Neural cell (in vitro differentiated cells): ENCODE measurements at regions not wholly inside any gene's neighbourhood (a gene's known extent, or its start where the extent isn't known, plus 50 kb on each side); places are given as distances from the start of the nearest gene placed in this dataset.

Source experiments
- H2AFZ ChIP-seq: fragments of 200-600, 300-800 bp; sonication (generic), shearing (Covaris generic); 2 replicates; pipeline ENCODE4 v1.6.0; 2014; ENCODE audit warnings: low read depth, mild to moderate bottlenecking, antibody characterized with exemption, low read length, moderate library complexity
- H3F3A ChIP-seq: fragments of 200-600 bp; shearing (Covaris generic); 2 replicates; pipeline ENCODE4 v1.6.1; 2016; ENCODE audit warnings: mild to moderate bottlenecking, moderate library complexity, mixed read lengths, antibody characterized with exemption, low read length; ENCODE audit not compliant: insufficient read depth, poor library complexity, severe bottlenecking
- H3K27ac ChIP-seq: fragments of 200-600, 300-800 bp; sonication (generic), shearing (Covaris generic); 2 replicates; pipeline ENCODE4 v1.5.1; 2014; ENCODE audit warnings: mild to moderate bottlenecking, low read length, moderate library complexity
- H3K27me3 ChIP-seq: fragments of 300-800, 200-600 bp; sonication (generic), shearing (Covaris generic); 2 replicates; pipeline ENCODE4 v1.6.0; 2014; ENCODE audit warnings: mild to moderate bottlenecking, low read depth, low read length, moderate library complexity; ENCODE audit not compliant: insufficient read depth
- H3K36me3 ChIP-seq: fragments of 300-800, 200-600 bp; sonication (generic), shearing (Covaris generic); 2 replicates; pipeline ENCODE4 v1.5.1; 2014; ENCODE audit warnings: mild to moderate bottlenecking, antibody characterized with exemption, low read length, moderate library complexity; ENCODE audit not compliant: insufficient read depth
- H3K4me2 ChIP-seq: fragments of 300-800, 200-600 bp; sonication (generic), shearing (Covaris generic); 2 replicates; pipeline ENCODE4 v1.6.0; 2014; ENCODE audit warnings: mild to moderate bottlenecking, low read length
- H3K4me3 ChIP-seq: fragments of 300-800, 200-600 bp; sonication (generic), shearing (Covaris generic); 2 replicates; pipeline ENCODE4 v1.5.1; 2014; ENCODE audit warnings: mild to moderate bottlenecking, low read length, moderate library complexity
- H3K79me2 ChIP-seq: fragments of 200-600 bp; shearing (Covaris generic); replicated peaks from 2 replicates; pipeline ENCODE4 v1.6.0; 2014; ENCODE audit warnings: mild to moderate bottlenecking, low read length, moderate library complexity; ENCODE audit not compliant: insufficient read depth
- H3K9ac ChIP-seq: fragments of 300-800, 200-600 bp; sonication (generic), shearing (Covaris generic); 2 replicates; pipeline ENCODE4 v1.6.1; 2016; ENCODE audit warnings: mild to moderate bottlenecking, low read length, mixed read lengths
- H3K9me2 ChIP-seq: fragments of 200-600 bp; shearing (Covaris generic); 2 replicates; pipeline ENCODE4 v1.6.1; 2016; ENCODE audit warnings: mild to moderate bottlenecking, low read length, mixed read lengths; ENCODE audit not compliant: insufficient read depth
- H3K9me3 ChIP-seq: fragments of 200-600, 300-800 bp; sonication (generic), shearing (Covaris generic); 2 replicates; pipeline ENCODE4 v1.6.1; 2016; ENCODE audit warnings: mild to moderate bottlenecking, mixed run types, low read length, moderate library complexity, mixed read lengths
- H4K20me1 ChIP-seq: fragments of 200-600 bp; shearing (Covaris generic); 2 replicates; pipeline ENCODE4 v1.6.1; 2016; ENCODE audit warnings: mild to moderate bottlenecking, mixed run types; ENCODE audit not compliant: insufficient read depth
- EP300 ChIP-seq: fragments of 450-650 bp; conservative IDR thresholded peaks from 2 replicates; pipeline ENCODE4 v1.6.1; 2014; ENCODE audit warnings: antibody characterized with exemption, mild to moderate bottlenecking, moderate library complexity; ENCODE audit not compliant: poor library complexity, severe bottlenecking
- EZH2 ChIP-seq: fragments of 200-600, 300-800 bp; shearing (Covaris generic), sonication (generic); IDR thresholded peaks from 2 replicates; pipeline ENCODE4 v1.6.1; 2014; ENCODE audit warnings: antibody characterized with exemption, low read length, borderline replicate concordance, mild to moderate bottlenecking; ENCODE audit not compliant: insufficient read depth, poor library complexity, severe bottlenecking
- MXI1 ChIP-seq: fragments of 450-650 bp; conservative IDR thresholded peaks from 2 replicates; pipeline ENCODE4 v1.6.1; 2014; ENCODE audit warnings: antibody characterized with exemption, mild to moderate bottlenecking; ENCODE audit not compliant: poor library complexity, severe bottlenecking
- POLR2AphosphoS5 ChIP-seq: IDR thresholded peaks from 2 replicates; pipeline ENCODE4 v1.6.1; 2012
- RAD21 ChIP-seq: fragments of 450-650 bp; conservative IDR thresholded peaks from 2 replicates; pipeline ENCODE4 v1.6.1; 2014; ENCODE audit warnings: antibody characterized with exemption, mild to moderate bottlenecking, moderate library complexity
- SMC3 ChIP-seq: fragments of 450-650 bp; conservative IDR thresholded peaks from 2 replicates; pipeline ENCODE4 v1.6.1; 2014; ENCODE audit warnings: antibody characterized with exemption, mild to moderate bottlenecking, moderate library complexity; ENCODE audit not compliant: poor library complexity
- TAF1 ChIP-seq: IDR thresholded peaks from 2 replicates; pipeline ENCODE4 v1.6.1; 2012; ENCODE audit warnings: low read depth
- TF ChIP-seq, protein P1 (sequence below): IDR thresholded peaks from 2 replicates; pipeline ENCODE4 v1.6.1; 2012; ENCODE audit warnings: borderline replicate concordance
- TF ChIP-seq, protein P2 (sequence below): fragments of 450-650 bp; IDR thresholded peaks from 2 replicates; pipeline ENCODE4 v1.5.1; 2014; ENCODE audit warnings: antibody characterized with exemption, mild to moderate bottlenecking, moderate library complexity; ENCODE audit not compliant: poor library complexity, severe bottlenecking

DNA sequence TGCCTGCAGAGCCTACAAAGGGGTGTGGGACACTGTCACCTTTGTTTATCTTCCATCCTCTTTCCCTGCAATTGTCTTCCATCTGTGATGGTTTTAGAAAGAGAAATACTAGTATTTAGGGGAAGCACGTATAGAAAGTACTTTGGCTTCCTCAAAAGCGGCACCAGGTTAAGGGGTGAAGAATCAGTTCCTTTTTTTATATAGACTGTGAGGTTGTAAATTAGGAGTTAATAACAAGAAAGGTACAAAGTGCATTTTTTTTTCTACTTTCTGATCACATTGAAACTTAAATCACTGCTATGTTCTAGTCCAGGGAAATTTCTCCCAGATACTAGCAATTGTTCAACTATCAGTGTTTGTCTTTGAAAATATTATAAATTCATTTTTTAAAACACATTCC, 219.3 kb downstream of the CEMIP2 start:
- no peaks in the 10 kb centered on the region for H3K36me3 ChIP-seq
- no peaks in the 10 kb centered on the region for H3F3A ChIP-seq
- H3K9me2 ChIP-seq: no peaks in the 10 kb centered on the region
- no peaks in the 10 kb centered on the region for H3K27me3 ChIP-seq
- no peaks in the 10 kb centered on the region for H4K20me1 ChIP-seq
- H3K4me2 ChIP-seq: no peak overlapping the region
- no peak overlapping the region for H2AFZ ChIP-seq
- no peaks in the 10 kb centered on the region for H3K9me3 ChIP-seq
- no peak overlapping the region for H3K9ac ChIP-seq
- H3K79me2 ChIP-seq: no peaks in the 10 kb centered on the region
- no peak overlapping the region for H3K27ac ChIP-seq
- H3K4me3 ChIP-seq: no peak overlapping the region
- TF ChIP-seq EP300: no peak
- TF ChIP-seq POLR2AphosphoS5: no peak

DNA sequence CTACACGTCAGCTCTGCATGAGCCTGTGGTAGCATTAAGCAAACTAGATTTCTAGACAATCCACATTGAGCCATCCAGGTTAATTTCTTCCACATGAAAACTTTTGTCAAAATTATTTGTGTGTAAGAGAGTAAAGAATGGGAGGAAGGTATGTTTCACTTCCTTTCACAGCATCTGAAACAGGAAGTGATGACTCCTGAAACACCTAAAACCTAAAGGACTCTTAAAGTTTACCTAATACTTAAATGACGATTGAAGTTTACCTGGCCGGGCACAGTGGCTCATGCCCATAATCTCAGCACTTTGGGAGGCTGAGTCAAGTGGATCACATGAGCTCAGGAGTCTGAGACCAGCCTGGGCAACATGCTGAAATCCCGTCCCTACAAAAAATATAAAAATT, 223.8 kb downstream of the CEMIP2 start:
- Histone ChIP-seq H3K4me2 (no peak overlapping the region), H3K27ac (no peak overlapping the region), H3F3A (no peaks in the 10 kb centered on the region), H2AFZ (no peak overlapping the region), H4K20me1 (no peaks in the 10 kb centered on the region), H3K9me2 (no peaks in the 10 kb centered on the region), H3K79me2 (no peaks in the 10 kb centered on the region), H3K27me3 (no peaks in the 10 kb centered on the region), H3K9me3 (no peaks in the 10 kb centered on the region), H3K36me3 (no peaks in the 10 kb centered on the region), H3K9ac (no peak overlapping the region), H3K4me3 (no peak overlapping the region)
- TF ChIP-seq EP300 (no peak), SMC3 (no peak), TAF1 (no peak), EZH2 (no peak), POLR2AphosphoS5 (no peak), MXI1 (no peak), RAD21 (no peak)
- TF ChIP-seq, protein P1, sequence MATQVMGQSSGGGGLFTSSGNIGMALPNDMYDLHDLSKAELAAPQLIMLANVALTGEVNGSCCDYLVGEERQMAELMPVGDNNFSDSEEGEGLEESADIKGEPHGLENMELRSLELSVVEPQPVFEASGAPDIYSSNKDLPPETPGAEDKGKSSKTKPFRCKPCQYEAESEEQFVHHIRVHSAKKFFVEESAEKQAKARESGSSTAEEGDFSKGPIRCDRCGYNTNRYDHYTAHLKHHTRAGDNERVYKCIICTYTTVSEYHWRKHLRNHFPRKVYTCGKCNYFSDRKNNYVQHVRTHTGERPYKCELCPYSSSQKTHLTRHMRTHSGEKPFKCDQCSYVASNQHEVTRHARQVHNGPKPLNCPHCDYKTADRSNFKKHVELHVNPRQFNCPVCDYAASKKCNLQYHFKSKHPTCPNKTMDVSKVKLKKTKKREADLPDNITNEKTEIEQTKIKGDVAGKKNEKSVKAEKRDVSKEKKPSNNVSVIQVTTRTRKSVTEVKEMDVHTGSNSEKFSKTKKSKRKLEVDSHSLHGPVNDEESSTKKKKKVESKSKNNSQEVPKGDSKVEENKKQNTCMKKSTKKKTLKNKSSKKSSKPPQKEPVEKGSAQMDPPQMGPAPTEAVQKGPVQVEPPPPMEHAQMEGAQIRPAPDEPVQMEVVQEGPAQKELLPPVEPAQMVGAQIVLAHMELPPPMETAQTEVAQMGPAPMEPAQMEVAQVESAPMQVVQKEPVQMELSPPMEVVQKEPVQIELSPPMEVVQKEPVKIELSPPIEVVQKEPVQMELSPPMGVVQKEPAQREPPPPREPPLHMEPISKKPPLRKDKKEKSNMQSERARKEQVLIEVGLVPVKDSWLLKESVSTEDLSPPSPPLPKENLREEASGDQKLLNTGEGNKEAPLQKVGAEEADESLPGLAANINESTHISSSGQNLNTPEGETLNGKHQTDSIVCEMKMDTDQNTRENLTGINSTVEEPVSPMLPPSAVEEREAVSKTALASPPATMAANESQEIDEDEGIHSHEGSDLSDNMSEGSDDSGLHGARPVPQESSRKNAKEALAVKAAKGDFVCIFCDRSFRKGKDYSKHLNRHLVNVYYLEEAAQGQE: no peak
- TF ChIP-seq, protein P2, sequence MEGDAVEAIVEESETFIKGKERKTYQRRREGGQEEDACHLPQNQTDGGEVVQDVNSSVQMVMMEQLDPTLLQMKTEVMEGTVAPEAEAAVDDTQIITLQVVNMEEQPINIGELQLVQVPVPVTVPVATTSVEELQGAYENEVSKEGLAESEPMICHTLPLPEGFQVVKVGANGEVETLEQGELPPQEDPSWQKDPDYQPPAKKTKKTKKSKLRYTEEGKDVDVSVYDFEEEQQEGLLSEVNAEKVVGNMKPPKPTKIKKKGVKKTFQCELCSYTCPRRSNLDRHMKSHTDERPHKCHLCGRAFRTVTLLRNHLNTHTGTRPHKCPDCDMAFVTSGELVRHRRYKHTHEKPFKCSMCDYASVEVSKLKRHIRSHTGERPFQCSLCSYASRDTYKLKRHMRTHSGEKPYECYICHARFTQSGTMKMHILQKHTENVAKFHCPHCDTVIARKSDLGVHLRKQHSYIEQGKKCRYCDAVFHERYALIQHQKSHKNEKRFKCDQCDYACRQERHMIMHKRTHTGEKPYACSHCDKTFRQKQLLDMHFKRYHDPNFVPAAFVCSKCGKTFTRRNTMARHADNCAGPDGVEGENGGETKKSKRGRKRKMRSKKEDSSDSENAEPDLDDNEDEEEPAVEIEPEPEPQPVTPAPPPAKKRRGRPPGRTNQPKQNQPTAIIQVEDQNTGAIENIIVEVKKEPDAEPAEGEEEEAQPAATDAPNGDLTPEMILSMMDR: no peak

DNA sequence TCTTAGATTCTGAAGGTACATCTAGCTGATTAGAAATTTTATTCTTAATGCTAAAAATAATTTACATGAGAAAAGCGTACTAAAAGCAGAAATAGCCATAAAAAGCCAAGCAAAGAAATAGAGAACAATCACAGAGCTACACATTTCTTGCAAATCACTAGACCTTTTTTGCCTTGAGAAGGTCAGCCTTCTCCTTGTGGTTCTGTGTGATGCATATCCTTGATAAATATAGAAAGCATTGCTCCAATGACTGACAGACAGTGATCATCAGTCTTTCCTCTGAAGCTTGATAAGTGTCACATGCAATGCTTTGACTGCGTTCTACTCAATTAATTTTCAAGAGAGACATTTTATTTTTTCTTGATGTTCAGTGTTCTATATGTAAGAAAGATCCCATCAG, 226.9 kb downstream of the CEMIP2 start:
- H3K27me3 ChIP-seq: no peaks in the 10 kb centered on the region
- TF ChIP-seq POLR2AphosphoS5: peak; percentile 24
- peak; percentile 48 for TF ChIP-seq EP300
- TF ChIP-seq RAD21: no peak
- H2AFZ ChIP-seq: no peak overlapping the region
- H3K9ac ChIP-seq: no peak overlapping the region
- H3K4me3 ChIP-seq: peak overlapping the region; percentile 39
- peak overlapping the region; percentile 65 for H3K27ac ChIP-seq
- H3F3A ChIP-seq: no peaks in the 10 kb centered on the region
- H3K79me2 ChIP-seq: no peaks in the 10 kb centered on the region
- H3K9me2 ChIP-seq: no peaks in the 10 kb centered on the region
- no peak overlapping the region for H3K4me2 ChIP-seq
- no peaks in the 10 kb centered on the region for H4K20me1 ChIP-seq
- H3K9me3 ChIP-seq: no peaks in the 10 kb centered on the region
- H3K36me3 ChIP-seq: no peaks in the 10 kb centered on the region
